Pancreas (tissue), 10 donors: ENCODE measurements at regions not wholly inside any gene's neighbourhood (a gene's known extent, or its start where the extent isn't known, plus 50 kb on each side); places are given as distances from the start of the nearest gene placed in this dataset.

Experiments used
- ATAC-seq, 4 donors: fragments of 200-7000 bp; cut with Tn5 transposase; one replicate each; pipeline versions ENCODE4 v1.8.0 to v1.9.1; 2020; ENCODE audit warnings: mild to moderate bottlenecking in 4 of 4, moderate library complexity in 4 of 4
- DNase-seq, 6 donors: peaks; one replicate each; pipeline ENCODE4 v3.0.0-alpha.2; 2020
- FAIRE-seq: peaks from 2 replicates; lab custom pipeline; 2012; peaks lifted over from hg19 to GRCh38; lab: Jason Lieb, UNC
- H3K27ac ChIP-seq, 4 donors: fragments of 200-600 bp; sonication (generic); 1 replicate in 3 of 4; 2 replicates in 1 of 4; pipeline versions ENCODE4 v1.5.0 to v1.8.0; 2020
- H3K27me3 ChIP-seq, 4 donors: fragments of 200-600 bp; one replicate each; pipeline ENCODE4 v1.8.0; 2021
- H3K36me3 ChIP-seq, 3 donors: fragments of 200-600 bp; sonication (generic) in 1 of 3; one replicate each; pipeline versions ENCODE4 v1.5.0 to v1.8.0; 2020 to 2021
- H3K4me1 ChIP-seq, 3 donors: fragments of 200-600 bp; one replicate each; pipeline ENCODE4 v1.8.0; 2021
- H3K4me3 ChIP-seq, 4 donors: fragments of 200-600 bp; sonication (generic) in 2 of 4; one replicate each; pipeline versions ENCODE4 v1.5.0 to v1.8.0; 2020 to 2021
- H3K9me3 ChIP-seq, 4 donors: fragments of 200-600 bp; one replicate each; pipeline ENCODE4 v1.8.0; 2021
- WGBS, 2 donors: extraction: QIAGEN DNeasy Blood & Tissue Kit; methylation state at CpG; one replicate each; pipeline ENCODE4 v1.1.7; 2013; 5-methylcytosine and 5-hydroxymethylcytosine counted together
- intact Hi-C, 3 donors: fragments of 100-400 bp; cut with DNase I; formaldehyde crosslinking; loops; one replicate each; pipeline versions ENCODE4 v1.11.1 to v1.14.2; 2022
- TF ChIP-seq, protein P1 (sequence below), 4 donors: fragments of 200-600 bp; sonication (generic) in 3 of 4; IDR thresholded peaks; one replicate each; pipeline versions ENCODE4 v1.5.0 to v1.8.0; 2021; ENCODE audit warnings: antibody characterized with exemption in 4 of 4
- donor health status: healthy with polysubstance abuse.
- donor health status: DM: no; HTN: no; CAD: no; lungs with moderate emphysema.
- donor health status: DM: no; HTN: no; CAD: no.
- donor health status: control.
- donor health status: control.
- donor health status: Bipolar disorder and iron deficiency.
- donor health status: DM: yes; HTN: yes; CAD: no.
- donor health status: DM: no; HTN: no; CAD: no.
- donor health status: DM: no; HTN: no; CAD: no.
- donor health status: DM: yes; HTN: yes; CAD: no.

DNA sequence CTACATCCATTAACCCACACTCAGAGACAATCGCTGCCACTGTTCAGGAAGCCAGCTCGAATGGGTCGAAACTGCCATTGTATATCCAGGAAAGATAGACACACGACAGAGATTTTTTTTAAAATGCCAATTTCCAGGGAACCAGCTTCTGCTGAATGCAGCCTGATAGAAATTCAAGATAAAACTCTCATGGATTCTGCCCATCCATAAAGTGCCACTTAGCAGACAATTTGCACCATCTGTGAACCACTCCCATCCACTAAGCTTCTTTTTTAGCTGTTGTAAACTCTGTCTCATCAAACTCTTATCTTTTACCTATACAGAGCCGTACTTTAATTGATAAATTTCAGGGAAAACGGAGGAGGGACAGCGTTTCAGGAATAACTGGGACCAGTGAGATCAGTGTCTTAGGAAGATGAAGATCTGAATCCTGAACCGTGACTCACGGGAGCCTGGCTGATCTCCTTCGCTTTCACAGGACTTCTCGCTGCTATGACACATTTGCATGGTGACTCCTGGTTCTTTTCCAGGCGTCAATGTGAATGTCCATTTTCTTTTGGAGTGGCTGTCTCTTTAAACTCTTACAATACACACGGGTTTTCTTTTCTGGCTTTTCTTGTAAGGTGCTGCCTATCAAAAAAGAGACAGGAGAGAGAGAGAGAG, 103.4 kb downstream of the FAM204A start:
- H3K4me3 ChIP-seq = no peak overlapping the region
- H3K9me3 ChIP-seq = no peaks in the 10 kb centered on the region
- intact Hi-C loops = loop anchor here in 1 of 3 donors (5.0 kb wide), 1 partner anchor 351 kb away; no protein-coding TSS in a partner anchor
- DNase-seq = no peak
- FAIRE-seq = no peak
- ATAC-seq = no peak
- 19 to 21% methylated on average over 13 of the region's 13 CpGs for WGBS, 2 donors
- TF ChIP-seq, protein P1, sequence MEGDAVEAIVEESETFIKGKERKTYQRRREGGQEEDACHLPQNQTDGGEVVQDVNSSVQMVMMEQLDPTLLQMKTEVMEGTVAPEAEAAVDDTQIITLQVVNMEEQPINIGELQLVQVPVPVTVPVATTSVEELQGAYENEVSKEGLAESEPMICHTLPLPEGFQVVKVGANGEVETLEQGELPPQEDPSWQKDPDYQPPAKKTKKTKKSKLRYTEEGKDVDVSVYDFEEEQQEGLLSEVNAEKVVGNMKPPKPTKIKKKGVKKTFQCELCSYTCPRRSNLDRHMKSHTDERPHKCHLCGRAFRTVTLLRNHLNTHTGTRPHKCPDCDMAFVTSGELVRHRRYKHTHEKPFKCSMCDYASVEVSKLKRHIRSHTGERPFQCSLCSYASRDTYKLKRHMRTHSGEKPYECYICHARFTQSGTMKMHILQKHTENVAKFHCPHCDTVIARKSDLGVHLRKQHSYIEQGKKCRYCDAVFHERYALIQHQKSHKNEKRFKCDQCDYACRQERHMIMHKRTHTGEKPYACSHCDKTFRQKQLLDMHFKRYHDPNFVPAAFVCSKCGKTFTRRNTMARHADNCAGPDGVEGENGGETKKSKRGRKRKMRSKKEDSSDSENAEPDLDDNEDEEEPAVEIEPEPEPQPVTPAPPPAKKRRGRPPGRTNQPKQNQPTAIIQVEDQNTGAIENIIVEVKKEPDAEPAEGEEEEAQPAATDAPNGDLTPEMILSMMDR (IDR thresholded peaks at IDR 0.05) = no peak
- H3K36me3 ChIP-seq = no peaks in the 10 kb centered on the region
- peaks cover 0 to 43% (median 5%) of the 10 kb centered on the region in 4 donors for H3K27me3 ChIP-seq
- H3K27ac ChIP-seq = no peak overlapping the region
- no peaks in the 10 kb centered on the region for H3K4me1 ChIP-seq

DNA sequence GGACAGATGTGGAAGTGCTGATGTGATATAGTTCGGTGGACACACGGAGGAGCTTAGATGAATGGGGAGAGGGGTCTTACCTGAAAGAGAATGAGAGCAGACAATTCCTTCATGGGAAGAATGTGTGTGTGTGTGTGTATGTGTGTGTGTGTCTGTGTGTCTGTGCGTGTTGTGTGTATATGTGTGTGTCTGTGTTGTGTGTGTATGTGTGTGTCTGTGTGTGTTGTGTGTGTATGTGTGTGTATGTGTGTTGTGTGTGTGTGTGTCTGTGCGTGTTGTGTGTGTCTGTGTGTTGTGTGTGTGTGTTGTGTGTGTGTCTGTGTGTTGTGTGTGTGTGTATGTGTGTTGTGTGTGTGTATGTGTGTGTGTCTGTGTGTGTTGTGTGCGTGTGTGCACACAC, 104.2 kb downstream of the FAM204A start:
- Histone ChIP-seq H3K9me3 (no peaks in the 10 kb centered on the region), H3K27me3 (peaks cover 0 to 37% (median 4%) of the 10 kb centered on the region in 4 donors), H3K4me1 (no peaks in the 10 kb centered on the region), H3K36me3 (no peaks in the 10 kb centered on the region), H3K27ac (no peak overlapping the region), H3K4me3 (no peak overlapping the region)
- DNase-seq (no peak), FAIRE-seq (no peak), ATAC-seq (no peak)
- WGBS, 2 donors = 42 to 62% methylated on average over 5 of the region's 5 CpGs
- intact Hi-C loops = loop anchor here in 1 of 3 donors (5.0 kb wide), 1 partner anchor 351 kb away; no protein-coding TSS in a partner anchor
- TF ChIP-seq, protein P1 (IDR thresholded peaks at IDR 0.05) = no peak

DNA sequence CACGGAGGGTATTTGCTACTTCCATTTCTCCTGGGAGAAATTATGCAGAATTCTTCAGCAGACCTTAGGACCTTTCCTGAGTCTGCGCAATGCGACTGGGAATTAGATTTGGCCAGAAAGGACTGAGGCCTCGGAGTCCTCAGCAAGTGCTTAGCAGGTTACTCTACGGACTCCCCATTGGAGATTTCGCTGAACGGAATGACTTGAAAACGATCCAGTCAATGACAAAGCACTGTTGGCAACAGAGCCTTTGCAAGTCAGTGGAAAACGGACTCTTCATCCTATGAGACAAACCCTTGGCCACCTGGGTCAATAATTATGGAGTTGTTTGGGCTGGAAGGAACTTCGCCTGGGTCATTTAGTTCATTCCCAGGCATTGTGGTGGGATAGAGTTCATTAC, 107.4 kb downstream of the FAM204A start:
- WGBS, 2 donors = 46 to 61% methylated on average over 10 of the region's 10 CpGs
- no peak for ATAC-seq
- H3K27ac ChIP-seq = no peak overlapping the region
- H3K36me3 ChIP-seq = no peaks in the 10 kb centered on the region
- H3K27me3 ChIP-seq = peaks cover 0 to 5% (median 0%) of the 10 kb centered on the region in 4 donors
- no peak for DNase-seq
- H3K9me3 ChIP-seq = no peaks in the 10 kb centered on the region
- no peak for FAIRE-seq
- no peaks in the 10 kb centered on the region for H3K4me1 ChIP-seq
- TF ChIP-seq, protein P1 (IDR thresholded peaks at IDR 0.05) = no peak
- intact Hi-C loops = loop anchor here in 1 of 3 donors (5.0 kb wide), 1 partner anchor 347 kb away; no protein-coding TSS in a partner anchor
- H3K4me3 ChIP-seq = no peak overlapping the region

DNA sequence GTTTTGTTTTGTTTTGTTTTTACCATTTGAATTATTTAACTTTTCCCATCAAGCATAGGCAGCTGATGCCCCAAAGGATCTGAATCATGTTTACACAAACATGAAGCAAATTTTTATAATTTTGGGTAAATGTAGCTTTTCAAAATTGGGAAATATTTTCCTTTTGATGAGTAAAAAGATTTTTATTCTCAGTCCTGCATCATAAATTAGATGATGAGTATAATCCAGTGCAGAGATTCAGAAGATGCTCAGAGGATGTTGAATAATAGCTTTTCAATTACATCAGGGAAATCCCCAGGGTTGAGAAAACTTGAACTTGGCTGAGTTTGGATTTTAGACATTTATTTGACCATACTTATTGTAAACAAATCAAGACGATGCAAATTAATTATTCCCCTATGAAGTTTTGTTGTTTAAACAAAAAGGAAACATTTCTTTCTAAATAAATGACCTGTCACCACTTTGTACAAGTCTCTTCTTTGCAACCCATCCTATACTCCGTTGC, 121.7 kb downstream of the FAM204A start:
- TF ChIP-seq, protein P1 (IDR thresholded peaks at IDR 0.05) = no peak
- Histone ChIP-seq H3K36me3 (no peaks in the 10 kb centered on the region), H3K27me3 (no peaks in the 10 kb centered on the region), H3K9me3 (no peaks in the 10 kb centered on the region), H3K4me1 (no peaks in the 10 kb centered on the region), H3K27ac (no peak overlapping the region), H3K4me3 (no peak overlapping the region)
- ATAC-seq (no peak), DNase-seq (no peak), FAIRE-seq (no peak)
- intact Hi-C loops = no loop called here
- 36 to 48% methylated on average over 2 of the region's 2 CpGs for WGBS, 2 donors

DNA sequence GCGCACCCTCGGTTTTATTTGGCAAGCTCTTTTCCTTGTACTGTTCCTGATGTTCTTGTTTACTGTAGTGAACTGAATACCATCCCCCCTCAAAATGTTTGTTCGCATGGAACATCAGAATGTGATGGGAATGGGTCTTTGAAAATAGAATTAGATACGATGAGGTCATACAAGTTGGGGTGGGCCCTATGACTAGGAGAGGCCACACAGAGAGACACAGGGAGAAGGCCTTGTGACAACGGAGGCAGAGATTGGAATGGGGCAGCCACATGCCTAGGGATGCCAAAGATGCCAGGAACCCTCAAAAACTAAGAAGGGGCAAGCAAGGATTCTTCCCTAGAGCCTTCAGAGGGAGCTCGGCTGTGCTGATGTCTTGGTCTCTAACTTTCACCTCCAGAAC, 123.6 kb downstream of the FAM204A start:
- TF ChIP-seq, protein P1 (IDR thresholded peaks at IDR 0.05) = no peak
- Histone ChIP-seq H3K36me3 (no peaks in the 10 kb centered on the region), H3K4me1 (no peaks in the 10 kb centered on the region), H3K4me3 (no peak overlapping the region), H3K9me3 (no peaks in the 10 kb centered on the region), H3K27ac (no peak overlapping the region), H3K27me3 (no peaks in the 10 kb centered on the region)
- no peak for DNase-seq
- ATAC-seq = no peak
- 74 to 87% methylated on average over 6 of the region's 6 CpGs for WGBS, 2 donors
- intact Hi-C loops = no loop called here
- FAIRE-seq = no peak
